HG03342 (cell line): ENCODE measurements at regions not wholly inside any gene's neighbourhood (a gene's known extent, or its start where the extent isn't known, plus 50 kb on each side); places are given as distances from the start of the nearest gene placed in this dataset.
"Not testable (repeated sequence)": the region's sequence is repeated elsewhere in the genome, so short reads cannot be mapped to it uniquely, and the experiment has no call there.

Source experiments
- ATAC-seq: cut with Tn5 transposase; IDR thresholded peaks from one replicate; pipeline ENCODE4 v1.9.1; 2021; ENCODE audit warnings: mild to moderate bottlenecking, moderate library complexity; ENCODE audit not compliant: unreplicated experiment

- ATAC-seq, result no peak
Measured at GRCh38 chr14:46596236-46596635, 55.3 kb downstream of the RPL10L start.

- ATAC-seq, result no peak
Measured at GRCh38 chr14:46582826-46583225, 68.8 kb downstream of the RPL10L start.

GRCh38 chr14:46581036-46581671 is 70.4 kb downstream of the RPL10L start:
- peak; percentile 59 for ATAC-seq

GRCh38 chr14:46574978-46575375 is 76.6 kb downstream of the RPL10L start:
- ATAC-seq, result no peak

- ATAC-seq, result no peak
Measured at GRCh38 chr14:46574221-46574977, 77.2 kb downstream of the RPL10L start.

- no peak for ATAC-seq
Measured at GRCh38 chr14:46573498-46573897, 78.1 kb downstream of the RPL10L start.

- no peak for ATAC-seq
Measured at GRCh38 chr14:46571970-46572369, 79.6 kb downstream of the RPL10L start.

GRCh38 chr14:46568161-46568560 is 83.4 kb downstream of the RPL10L start:
- ATAC-seq, result not testable (repeated sequence)

- no peak for ATAC-seq
Measured at GRCh38 chr14:46550836-46551235, 100.7 kb downstream of the RPL10L start.

GRCh38 chr14:46540986-46541385 is 110.6 kb downstream of the RPL10L start:
- no peak for ATAC-seq

- ATAC-seq, result no peak
Measured at GRCh38 chr14:46519121-46519520, 132.5 kb downstream of the RPL10L start.

GRCh38 chr14:46508752-46509151 is 142.8 kb downstream of the RPL10L start:
- not testable (repeated sequence) for ATAC-seq

GRCh38 chr14:46499521-46499920 is 152.1 kb downstream of the RPL10L start:
- no peak for ATAC-seq

- no peak for ATAC-seq
Measured at GRCh38 chr14:46496409-46496808, 155.2 kb downstream of the RPL10L start.

GRCh38 chr14:46490238-46490685 is 161.3 kb downstream of the RPL10L start:
- ATAC-seq, result peak; percentile 98

- ATAC-seq, result no peak
Measured at GRCh38 chr14:46488374-46488773, 163.2 kb downstream of the RPL10L start.

- ATAC-seq, result no peak
Measured at GRCh38 chr14:46487582-46488350, 163.8 kb downstream of the RPL10L start.

GRCh38 chr14:46482200-46482599 is 169.4 kb downstream of the RPL10L start:
- no peak for ATAC-seq

GRCh38 chr14:46480817-46481216 is 170.8 kb downstream of the RPL10L start:
- no peak for ATAC-seq

- ATAC-seq, result no peak
Measured at GRCh38 chr14:46472261-46472660, 179.3 kb downstream of the RPL10L start.

GRCh38 chr14:46464341-46464740 is 187.2 kb downstream of the RPL10L start:
- no peak for ATAC-seq

GRCh38 chr14:46451800-46452199 is 199.8 kb downstream of the RPL10L start:
- no peak for ATAC-seq
